ENCODE measurements at regions not wholly inside any gene's neighbourhood (a gene's known extent, or its start where the extent isn't known, plus 50 kb on each side); places are given as distances from the start of the nearest gene placed in this dataset.

DNA sequence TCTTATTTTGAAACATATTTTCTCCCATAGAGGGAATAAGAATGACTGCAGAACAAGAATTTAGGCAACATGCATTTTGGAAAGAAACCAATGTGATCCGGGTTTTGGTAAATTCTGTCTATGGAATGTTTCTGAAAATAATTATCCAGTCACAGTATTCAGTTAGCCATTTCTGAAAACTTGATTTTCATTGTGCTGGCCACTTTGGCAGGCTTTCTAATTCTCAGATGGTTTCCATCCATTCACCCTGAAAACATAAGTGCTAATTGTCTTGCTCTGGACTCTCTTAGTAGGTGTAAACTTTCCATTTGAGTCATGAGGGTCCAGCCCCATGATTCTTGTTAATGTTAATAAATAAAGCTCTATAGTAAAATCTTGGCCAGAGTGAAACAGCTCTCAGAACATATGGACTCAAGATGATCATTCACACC lies 176.5 kb downstream of the RBM43 start:
- no peak overlapping the region for H3K27ac ChIP-seq (ENCODE audit: low read depth)
- H3K4me3 ChIP-seq: no peak overlapping the region
- TF ChIP-seq, protein P1, sequence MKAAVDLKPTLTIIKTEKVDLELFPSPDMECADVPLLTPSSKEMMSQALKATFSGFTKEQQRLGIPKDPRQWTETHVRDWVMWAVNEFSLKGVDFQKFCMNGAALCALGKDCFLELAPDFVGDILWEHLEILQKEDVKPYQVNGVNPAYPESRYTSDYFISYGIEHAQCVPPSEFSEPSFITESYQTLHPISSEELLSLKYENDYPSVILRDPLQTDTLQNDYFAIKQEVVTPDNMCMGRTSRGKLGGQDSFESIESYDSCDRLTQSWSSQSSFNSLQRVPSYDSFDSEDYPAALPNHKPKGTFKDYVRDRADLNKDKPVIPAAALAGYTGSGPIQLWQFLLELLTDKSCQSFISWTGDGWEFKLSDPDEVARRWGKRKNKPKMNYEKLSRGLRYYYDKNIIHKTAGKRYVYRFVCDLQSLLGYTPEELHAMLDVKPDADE (IDR thresholded peaks at IDR 0.05): no peak
- TF ChIP-seq CREB1 (CRISPR knock-in tag; IDR thresholded peaks at IDR 0.05; ENCODE audit: low read depth): no peak
- TF ChIP-seq, protein P2, sequence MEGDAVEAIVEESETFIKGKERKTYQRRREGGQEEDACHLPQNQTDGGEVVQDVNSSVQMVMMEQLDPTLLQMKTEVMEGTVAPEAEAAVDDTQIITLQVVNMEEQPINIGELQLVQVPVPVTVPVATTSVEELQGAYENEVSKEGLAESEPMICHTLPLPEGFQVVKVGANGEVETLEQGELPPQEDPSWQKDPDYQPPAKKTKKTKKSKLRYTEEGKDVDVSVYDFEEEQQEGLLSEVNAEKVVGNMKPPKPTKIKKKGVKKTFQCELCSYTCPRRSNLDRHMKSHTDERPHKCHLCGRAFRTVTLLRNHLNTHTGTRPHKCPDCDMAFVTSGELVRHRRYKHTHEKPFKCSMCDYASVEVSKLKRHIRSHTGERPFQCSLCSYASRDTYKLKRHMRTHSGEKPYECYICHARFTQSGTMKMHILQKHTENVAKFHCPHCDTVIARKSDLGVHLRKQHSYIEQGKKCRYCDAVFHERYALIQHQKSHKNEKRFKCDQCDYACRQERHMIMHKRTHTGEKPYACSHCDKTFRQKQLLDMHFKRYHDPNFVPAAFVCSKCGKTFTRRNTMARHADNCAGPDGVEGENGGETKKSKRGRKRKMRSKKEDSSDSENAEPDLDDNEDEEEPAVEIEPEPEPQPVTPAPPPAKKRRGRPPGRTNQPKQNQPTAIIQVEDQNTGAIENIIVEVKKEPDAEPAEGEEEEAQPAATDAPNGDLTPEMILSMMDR (conservative IDR thresholded peaks at IDR 0.05; ENCODE audit: low read depth in 2 of 2): no peak
- no peak for TF ChIP-seq JUNB (IDR thresholded peaks at IDR 0.05; ENCODE audit: unreplicated experiment)
- no peak for TF ChIP-seq POLR2AphosphoS5 (IDR thresholded peaks at IDR 0.05; ENCODE audit: low read depth)
- TF ChIP-seq STAT1 (IDR thresholded peaks at IDR 0.05; ENCODE audit: unreplicated experiment): no peak
- TF ChIP-seq, protein P3, sequence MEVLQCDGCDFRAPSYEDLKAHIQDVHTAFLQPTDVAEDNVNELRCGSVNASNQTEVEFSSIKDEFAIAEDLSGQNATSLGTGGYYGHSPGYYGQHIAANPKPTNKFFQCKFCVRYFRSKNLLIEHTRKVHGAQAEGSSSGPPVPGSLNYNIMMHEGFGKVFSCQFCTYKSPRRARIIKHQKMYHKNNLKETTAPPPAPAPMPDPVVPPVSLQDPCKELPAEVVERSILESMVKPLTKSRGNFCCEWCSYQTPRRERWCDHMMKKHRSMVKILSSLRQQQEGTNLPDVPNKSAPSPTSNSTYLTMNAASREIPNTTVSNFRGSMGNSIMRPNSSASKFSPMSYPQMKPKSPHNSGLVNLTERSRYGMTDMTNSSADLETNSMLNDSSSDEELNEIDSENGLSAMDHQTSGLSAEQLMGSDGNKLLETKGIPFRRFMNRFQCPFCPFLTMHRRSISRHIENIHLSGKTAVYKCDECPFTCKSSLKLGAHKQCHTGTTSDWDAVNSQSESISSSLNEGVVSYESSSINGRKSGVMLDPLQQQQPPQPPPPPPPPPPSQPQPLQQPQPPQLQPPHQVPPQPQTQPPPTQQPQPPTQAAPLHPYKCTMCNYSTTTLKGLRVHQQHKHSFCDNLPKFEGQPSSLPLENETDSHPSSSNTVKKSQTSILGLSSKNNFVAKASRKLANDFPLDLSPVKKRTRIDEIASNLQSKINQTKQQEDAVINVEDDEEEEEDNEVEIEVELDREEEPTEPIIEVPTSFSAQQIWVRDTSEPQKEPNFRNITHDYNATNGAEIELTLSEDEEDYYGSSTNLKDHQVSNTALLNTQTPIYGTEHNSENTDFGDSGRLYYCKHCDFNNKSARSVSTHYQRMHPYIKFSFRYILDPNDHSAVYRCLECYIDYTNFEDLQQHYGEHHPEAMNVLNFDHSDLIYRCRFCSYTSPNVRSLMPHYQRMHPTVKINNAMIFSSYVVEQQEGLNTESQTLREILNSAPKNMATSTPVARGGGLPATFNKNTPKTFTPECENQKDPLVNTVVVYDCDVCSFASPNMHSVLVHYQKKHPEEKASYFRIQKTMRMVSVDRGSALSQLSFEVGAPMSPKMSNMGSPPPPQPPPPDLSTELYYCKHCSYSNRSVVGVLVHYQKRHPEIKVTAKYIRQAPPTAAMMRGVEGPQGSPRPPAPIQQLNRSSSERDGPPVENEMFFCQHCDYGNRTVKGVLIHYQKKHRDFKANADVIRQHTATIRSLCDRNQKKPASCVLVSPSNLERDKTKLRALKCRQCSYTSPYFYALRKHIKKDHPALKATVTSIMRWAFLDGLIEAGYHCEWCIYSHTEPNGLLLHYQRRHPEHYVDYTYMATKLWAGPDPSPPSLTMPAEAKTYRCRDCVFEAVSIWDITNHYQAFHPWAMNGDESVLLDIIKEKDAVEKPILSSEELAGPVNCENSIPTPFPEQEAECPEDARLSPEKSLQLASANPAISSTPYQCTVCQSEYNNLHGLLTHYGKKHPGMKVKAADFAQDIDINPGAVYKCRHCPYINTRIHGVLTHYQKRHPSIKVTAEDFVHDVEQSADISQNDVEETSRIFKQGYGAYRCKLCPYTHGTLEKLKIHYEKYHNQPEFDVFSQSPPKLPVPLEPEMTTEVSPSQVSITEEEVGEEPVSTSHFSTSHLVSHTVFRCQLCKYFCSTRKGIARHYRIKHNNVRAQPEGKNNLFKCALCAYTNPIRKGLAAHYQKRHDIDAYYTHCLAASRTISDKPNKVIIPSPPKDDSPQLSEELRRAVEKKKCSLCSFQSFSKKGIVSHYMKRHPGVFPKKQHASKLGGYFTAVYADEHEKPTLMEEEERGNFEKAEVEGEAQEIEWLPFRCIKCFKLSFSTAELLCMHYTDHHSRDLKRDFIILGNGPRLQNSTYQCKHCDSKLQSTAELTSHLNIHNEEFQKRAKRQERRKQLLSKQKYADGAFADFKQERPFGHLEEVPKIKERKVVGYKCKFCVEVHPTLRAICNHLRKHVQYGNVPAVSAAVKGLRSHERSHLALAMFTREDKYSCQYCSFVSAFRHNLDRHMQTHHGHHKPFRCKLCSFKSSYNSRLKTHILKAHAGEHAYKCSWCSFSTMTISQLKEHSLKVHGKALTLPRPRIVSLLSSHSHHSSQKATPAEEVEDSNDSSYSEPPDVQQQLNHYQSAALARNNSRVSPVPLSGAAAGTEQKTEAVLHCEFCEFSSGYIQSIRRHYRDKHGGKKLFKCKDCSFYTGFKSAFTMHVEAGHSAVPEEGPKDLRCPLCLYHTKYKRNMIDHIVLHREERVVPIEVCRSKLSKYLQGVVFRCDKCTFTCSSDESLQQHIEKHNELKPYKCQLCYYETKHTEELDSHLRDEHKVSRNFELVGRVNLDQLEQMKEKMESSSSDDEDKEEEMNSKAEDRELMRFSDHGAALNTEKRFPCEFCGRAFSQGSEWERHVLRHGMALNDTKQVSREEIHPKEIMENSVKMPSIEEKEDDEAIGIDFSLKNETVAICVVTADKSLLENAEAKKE (CRISPR knock-in tag; IDR thresholded peaks at IDR 0.05): no peak
- no peak for TF ChIP-seq ZNF331 (CRISPR knock-in tag; IDR thresholded peaks at IDR 0.05; ENCODE audit: low read depth)
- TF ChIP-seq EZH2 (IDR thresholded peaks at IDR 0.05; ENCODE audit: low read depth, unreplicated experiment): no peak
- no peak for TF ChIP-seq ZNF114 (CRISPR knock-in tag; IDR thresholded peaks at IDR 0.05)
- TF ChIP-seq, protein P4, sequence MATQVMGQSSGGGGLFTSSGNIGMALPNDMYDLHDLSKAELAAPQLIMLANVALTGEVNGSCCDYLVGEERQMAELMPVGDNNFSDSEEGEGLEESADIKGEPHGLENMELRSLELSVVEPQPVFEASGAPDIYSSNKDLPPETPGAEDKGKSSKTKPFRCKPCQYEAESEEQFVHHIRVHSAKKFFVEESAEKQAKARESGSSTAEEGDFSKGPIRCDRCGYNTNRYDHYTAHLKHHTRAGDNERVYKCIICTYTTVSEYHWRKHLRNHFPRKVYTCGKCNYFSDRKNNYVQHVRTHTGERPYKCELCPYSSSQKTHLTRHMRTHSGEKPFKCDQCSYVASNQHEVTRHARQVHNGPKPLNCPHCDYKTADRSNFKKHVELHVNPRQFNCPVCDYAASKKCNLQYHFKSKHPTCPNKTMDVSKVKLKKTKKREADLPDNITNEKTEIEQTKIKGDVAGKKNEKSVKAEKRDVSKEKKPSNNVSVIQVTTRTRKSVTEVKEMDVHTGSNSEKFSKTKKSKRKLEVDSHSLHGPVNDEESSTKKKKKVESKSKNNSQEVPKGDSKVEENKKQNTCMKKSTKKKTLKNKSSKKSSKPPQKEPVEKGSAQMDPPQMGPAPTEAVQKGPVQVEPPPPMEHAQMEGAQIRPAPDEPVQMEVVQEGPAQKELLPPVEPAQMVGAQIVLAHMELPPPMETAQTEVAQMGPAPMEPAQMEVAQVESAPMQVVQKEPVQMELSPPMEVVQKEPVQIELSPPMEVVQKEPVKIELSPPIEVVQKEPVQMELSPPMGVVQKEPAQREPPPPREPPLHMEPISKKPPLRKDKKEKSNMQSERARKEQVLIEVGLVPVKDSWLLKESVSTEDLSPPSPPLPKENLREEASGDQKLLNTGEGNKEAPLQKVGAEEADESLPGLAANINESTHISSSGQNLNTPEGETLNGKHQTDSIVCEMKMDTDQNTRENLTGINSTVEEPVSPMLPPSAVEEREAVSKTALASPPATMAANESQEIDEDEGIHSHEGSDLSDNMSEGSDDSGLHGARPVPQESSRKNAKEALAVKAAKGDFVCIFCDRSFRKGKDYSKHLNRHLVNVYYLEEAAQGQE (IDR thresholded peaks at IDR 0.05; ENCODE audit: unreplicated experiment): no peak
- no peak for TF ChIP-seq EZH2phosphoT487 (IDR thresholded peaks at IDR 0.05; ENCODE audit: unreplicated experiment)
- TF ChIP-seq NANOG (IDR thresholded peaks at IDR 0.05; ENCODE audit: borderline replicate concordance): no peak
- H3K27me3 Mint-ChIP-seq (ENCODE audit: insufficient read depth, low read depth, poor library complexity): no peaks in the 10 kb centered on the region
- H3K4me1 Mint-ChIP-seq: peaks cover 23% of the 10 kb centered on the region
- H3K4me1 ChIP-seq (ENCODE audit: insufficient read depth): peaks cover 22% of the 10 kb centered on the region
- H3K4me3 Mint-ChIP-seq: no peak overlapping the region
- H3K9me2 ChIP-seq (ENCODE audit: insufficient read depth): 0 out of 2 replicates have a peak, but pooled peaks cover 2% of the 10 kb centered on the region
- no peak overlapping the region for H3K4me2 ChIP-seq
- no peak overlapping the region for H2AFZ ChIP-seq
- H3K36me3 Mint-ChIP-seq (ENCODE audit: low read depth): peaks cover 12% of the 10 kb centered on the region; the same call in 2 of the 3 replicates
- no peaks in the 10 kb centered on the region for H3K27me3 ChIP-seq (ENCODE audit: insufficient read depth)
- H3K79me2 ChIP-seq (replicated peaks; ENCODE audit: insufficient read depth): no peaks in the 10 kb centered on the region
- ATAC-seq (no peak), DNase-seq (ENCODE audit: low spot score) (no peak)
- no peak overlapping the region for H3K27ac Mint-ChIP-seq
- no peaks in the 10 kb centered on the region for H3F3A ChIP-seq (replicated peaks; ENCODE audit: low read depth)
- H4K20me1 ChIP-seq (replicated peaks; ENCODE audit: insufficient read depth): no peaks in the 10 kb centered on the region
- no peaks in the 10 kb centered on the region for H3K36me3 ChIP-seq (ENCODE audit: insufficient read depth)
- peaks cover 5% of the 10 kb centered on the region; the same call in 2 of the 3 replicates for H3K9me3 Mint-ChIP-seq

Measured in GM23338 (cell line).